Endodermal cell (in vitro differentiated cells): ENCODE measurements at regions not wholly inside any gene's neighbourhood (a gene's known extent, or its start where the extent isn't known, plus 50 kb on each side); places are given as distances from the start of the nearest gene placed in this dataset.

Experiments used
- DNase-seq: peaks from one replicate; pipeline ENCODE4 v3.0.0-alpha.2; 2017
- H3K27ac ChIP-seq: 2 replicates; pipeline ENCODE4 v1.5.1; 2013; ENCODE audit warnings: mild to moderate bottlenecking, low read depth, low read length, moderate library complexity
- H3K27me3 ChIP-seq: 2 replicates; pipeline ENCODE4 v1.6.1; 2013; ENCODE audit warnings: mild to moderate bottlenecking, low read length, moderate library complexity; ENCODE audit not compliant: insufficient read depth, control insufficient read depth, poor library complexity, severe bottlenecking
- H3K36me3 ChIP-seq: 2 replicates; pipeline ENCODE4 v1.7.0; 2013; ENCODE audit warnings: mild to moderate bottlenecking, low read length, moderate library complexity; ENCODE audit not compliant: control insufficient read depth, insufficient read depth
- H3K4me1 ChIP-seq: one replicate; pipeline ENCODE4 v1.7.0; 2013; ENCODE audit warnings: low read length; ENCODE audit not compliant: control insufficient read depth, insufficient read depth
- H3K4me3 ChIP-seq: 2 replicates; pipeline ENCODE4 v1.5.1; 2013; ENCODE audit warnings: mild to moderate bottlenecking, low read length, moderate library complexity
- H3K9ac ChIP-seq: 2 replicates; pipeline ENCODE4 v1.6.1; 2013; ENCODE audit warnings: mild to moderate bottlenecking, low read length, moderate library complexity; ENCODE audit not compliant: poor library complexity, severe bottlenecking; ENCODE audit errors: extremely low read depth
- H3K9me3 ChIP-seq: 2 replicates; pipeline ENCODE4 v1.6.1; 2013; ENCODE audit warnings: mild to moderate bottlenecking, low read length, moderate library complexity; ENCODE audit not compliant: control insufficient read depth
- H3K27ac Mint-ChIP-seq: 2 replicates; pipeline ENCODE4 v1.8.0; 2020; ENCODE audit warnings: mixed read lengths
- H3K27me3 Mint-ChIP-seq: 2 replicates; pipeline ENCODE4 v1.8.0; 2021; ENCODE audit warnings: mild to moderate bottlenecking, mixed read lengths; ENCODE audit not compliant: insufficient read depth
- H3K36me3 Mint-ChIP-seq: 2 replicates; pipeline ENCODE4 v1.8.0; 2020; ENCODE audit warnings: low read depth, mixed read lengths
- H3K4me1 Mint-ChIP-seq: 2 replicates; pipeline ENCODE4 v1.8.0; 2020; ENCODE audit warnings: mixed read lengths
- H3K4me3 Mint-ChIP-seq: 2 replicates; pipeline ENCODE4 v1.8.0; 2020; ENCODE audit warnings: mild to moderate bottlenecking, moderate library complexity, mixed read lengths
- H3K9me3 Mint-ChIP-seq: 2 replicates; pipeline ENCODE4 v1.8.0; 2020; ENCODE audit warnings: mild to moderate bottlenecking, mixed read lengths
- WGBS, 2 experiments: methylation state at CpG; one replicate each; pipeline versions ENCODE4 v1.1.5 to v1.1.7; 2013; ENCODE audit warnings: missing lambda C conversion rate in 2 of 2, mixed read lengths in 1 of 2; ENCODE audit not compliant: insufficient coverage in 1 of 2, insufficient read length in 1 of 2; 5-methylcytosine and 5-hydroxymethylcytosine counted together
- TF ChIP-seq, protein P1 (sequence below): fragments of 200-600 bp; sonication (generic); conservative IDR thresholded peaks from 2 replicates; pipeline ENCODE4 v1.5.0; 2021; ENCODE audit warnings: antibody characterized with exemption, mild to moderate bottlenecking

DNA sequence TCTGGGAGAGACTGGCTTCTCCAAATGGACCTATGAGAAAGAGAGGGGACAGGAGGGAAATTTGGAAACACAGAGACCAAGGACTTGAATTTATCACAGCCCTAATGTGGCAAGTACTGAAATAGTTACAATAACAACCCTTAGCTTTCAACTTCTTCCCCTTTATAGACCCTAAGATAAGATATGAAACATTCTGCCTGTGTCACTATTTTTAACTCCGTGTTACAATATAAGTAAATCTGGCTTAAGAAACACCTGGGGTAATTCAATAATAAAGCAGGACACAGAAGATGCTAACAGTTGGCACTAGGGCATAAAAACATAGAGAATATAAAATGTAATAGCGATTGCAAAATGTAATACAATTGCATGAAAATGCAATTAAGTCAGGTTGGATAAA lies 216.4 kb downstream of the NOVA1 start:
- Mint-ChIP-seq H3K27ac (no peak overlapping the region), H3K9me3 (peaks cover 26% of the 10 kb centered on the region), H3K4me1 (peaks cover 7% of the 10 kb centered on the region), H3K4me3 (no peak overlapping the region), H3K27me3 (no peaks in the 10 kb centered on the region), H3K36me3 (no peaks in the 10 kb centered on the region)
- Histone ChIP-seq H3K4me3 (no peak overlapping the region), H3K9ac (no peak overlapping the region), H3K27me3 (no peaks in the 10 kb centered on the region), H3K36me3 (no peaks in the 10 kb centered on the region), H3K4me1 (no peaks in the 10 kb centered on the region), H3K9me3 (peaks cover 13% of the 10 kb centered on the region), H3K27ac (no peak overlapping the region)
- TF ChIP-seq, protein P1, sequence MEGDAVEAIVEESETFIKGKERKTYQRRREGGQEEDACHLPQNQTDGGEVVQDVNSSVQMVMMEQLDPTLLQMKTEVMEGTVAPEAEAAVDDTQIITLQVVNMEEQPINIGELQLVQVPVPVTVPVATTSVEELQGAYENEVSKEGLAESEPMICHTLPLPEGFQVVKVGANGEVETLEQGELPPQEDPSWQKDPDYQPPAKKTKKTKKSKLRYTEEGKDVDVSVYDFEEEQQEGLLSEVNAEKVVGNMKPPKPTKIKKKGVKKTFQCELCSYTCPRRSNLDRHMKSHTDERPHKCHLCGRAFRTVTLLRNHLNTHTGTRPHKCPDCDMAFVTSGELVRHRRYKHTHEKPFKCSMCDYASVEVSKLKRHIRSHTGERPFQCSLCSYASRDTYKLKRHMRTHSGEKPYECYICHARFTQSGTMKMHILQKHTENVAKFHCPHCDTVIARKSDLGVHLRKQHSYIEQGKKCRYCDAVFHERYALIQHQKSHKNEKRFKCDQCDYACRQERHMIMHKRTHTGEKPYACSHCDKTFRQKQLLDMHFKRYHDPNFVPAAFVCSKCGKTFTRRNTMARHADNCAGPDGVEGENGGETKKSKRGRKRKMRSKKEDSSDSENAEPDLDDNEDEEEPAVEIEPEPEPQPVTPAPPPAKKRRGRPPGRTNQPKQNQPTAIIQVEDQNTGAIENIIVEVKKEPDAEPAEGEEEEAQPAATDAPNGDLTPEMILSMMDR = no peak
- no peak for DNase-seq
- WGBS, 2 experiments = 94 to 98% methylated on average over 2 of the region's 2 CpGs

DNA sequence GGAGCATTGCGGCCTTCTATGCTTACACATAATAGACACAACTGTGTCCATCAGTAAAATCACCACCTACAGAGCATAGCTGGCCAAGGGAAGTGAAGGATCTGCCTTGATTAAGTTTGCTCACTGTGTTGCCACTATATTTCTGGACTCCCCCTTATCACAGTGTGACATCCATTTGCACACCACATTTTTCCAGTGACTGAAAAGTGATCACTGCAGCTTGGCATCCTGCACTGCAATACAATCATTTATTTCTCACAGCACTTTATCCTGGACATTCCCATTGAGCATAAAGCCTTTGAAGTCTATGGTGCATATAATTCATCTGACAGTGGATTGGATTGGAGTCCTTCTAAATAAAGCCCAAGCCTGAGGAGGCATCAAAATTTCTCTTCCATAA lies 217.2 kb downstream of the NOVA1 start:
- H3K4me3 ChIP-seq = no peak overlapping the region
- Mint-ChIP-seq H3K4me1 (peaks cover 7% of the 10 kb centered on the region), H3K9me3 (peaks cover 26% of the 10 kb centered on the region), H3K4me3 (no peak overlapping the region), H3K36me3 (no peaks in the 10 kb centered on the region), H3K27me3 (no peaks in the 10 kb centered on the region), H3K27ac (no peak overlapping the region)
- TF ChIP-seq, protein P1 = no peak
- no peaks in the 10 kb centered on the region for H3K36me3 ChIP-seq
- H3K27ac ChIP-seq = no peak overlapping the region
- H3K4me1 ChIP-seq = no peaks in the 10 kb centered on the region
- no peak for DNase-seq
- WGBS, 2 experiments = 80 to 92% methylated on average over 1 of the region's 1 CpG
- peaks cover 13% of the 10 kb centered on the region for H3K9me3 ChIP-seq
- no peaks in the 10 kb centered on the region for H3K27me3 ChIP-seq
- H3K9ac ChIP-seq = no peak overlapping the region

DNA sequence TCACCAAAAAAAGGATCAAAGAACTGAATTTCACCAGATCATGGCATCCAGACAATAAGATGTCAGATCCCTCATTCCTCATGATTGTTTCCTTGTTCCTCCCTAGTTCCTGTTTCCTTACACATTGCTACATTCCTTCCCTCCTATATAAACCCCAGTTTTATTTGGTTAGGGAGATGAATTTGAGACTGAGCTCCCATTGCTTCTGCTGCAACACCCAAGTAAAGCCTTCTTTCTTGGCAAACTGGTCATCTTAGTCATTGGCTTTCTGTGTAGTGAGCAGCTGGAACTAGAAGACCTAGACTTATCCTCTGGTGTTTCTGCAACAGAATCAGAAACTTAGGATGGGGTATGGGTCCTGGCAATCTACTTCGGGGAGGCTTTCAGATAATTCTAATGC lies 217.9 kb downstream of the NOVA1 start:
- H3K36me3 Mint-ChIP-seq = no peaks in the 10 kb centered on the region
- no peaks in the 10 kb centered on the region for H3K27me3 Mint-ChIP-seq

More for the DNA sequence above, 217.9 kb downstream of the NOVA1 start:
- Histone ChIP-seq H3K4me1 (no peaks in the 10 kb centered on the region), H3K4me3 (no peak overlapping the region), H3K9me3 (peaks cover 13% of the 10 kb centered on the region), H3K9ac (no peak overlapping the region), H3K36me3 (no peaks in the 10 kb centered on the region), H3K27me3 (no peaks in the 10 kb centered on the region), H3K27ac (no peak overlapping the region)
- WGBS, 2 experiments = 100% methylated on average over 1 of the region's 1 CpG
- Mint-ChIP-seq H3K9me3 (peaks cover 26% of the 10 kb centered on the region), H3K4me3 (no peak overlapping the region), H3K4me1 (peaks cover 7% of the 10 kb centered on the region), H3K27ac (no peak overlapping the region)
- DNase-seq = no peak
- TF ChIP-seq, protein P1 = no peak
